ENCODE measurements at regions not wholly inside any gene's neighbourhood (a gene's known extent, or its start where the extent isn't known, plus 50 kb on each side); places are given as distances from the start of the nearest gene placed in this dataset. TPM values are rescaled to one million over a fixed set of nuclear protein-coding genes. Genes with fewer than 3 reads are reported as not detected.
"Not testable (repeated sequence)": the region's sequence is repeated elsewhere in the genome, so short reads cannot be mapped to it uniquely, and the experiment has no call there.

DNA sequence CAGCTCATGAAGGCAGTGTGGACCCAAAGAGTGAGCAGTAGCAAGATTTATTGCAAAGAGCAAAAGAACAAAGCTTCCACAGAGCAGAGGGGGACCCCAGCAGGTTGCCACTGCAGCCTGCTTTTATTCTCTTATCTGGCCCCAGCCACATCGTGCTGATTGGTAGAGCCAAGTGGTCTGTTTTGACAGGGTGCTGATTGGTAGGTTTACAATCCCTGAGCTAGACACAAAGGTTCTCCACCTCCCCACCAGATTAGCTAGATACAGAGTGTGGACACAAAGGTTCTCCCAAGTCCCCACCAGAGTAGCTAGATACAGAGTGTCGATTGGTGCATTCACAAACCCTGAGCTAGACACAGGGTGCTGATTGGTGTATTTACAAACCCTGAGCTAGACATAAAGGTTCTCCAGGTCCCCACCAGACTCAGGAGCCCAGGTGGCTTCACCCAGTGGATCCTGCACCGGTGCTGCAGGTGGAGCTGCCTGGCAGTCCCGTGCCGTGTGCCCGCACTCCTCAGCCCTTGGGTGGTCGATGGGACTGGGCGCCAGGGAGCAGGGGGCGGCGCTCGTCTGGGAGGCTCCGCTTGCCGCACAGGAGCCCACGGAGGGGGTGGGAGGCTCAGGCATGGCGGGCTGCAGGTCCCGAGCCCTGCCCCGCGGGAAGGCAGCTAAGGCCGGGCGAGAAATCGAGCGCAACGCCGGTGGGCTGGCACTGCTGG is 80.9 kb upstream of the BCHE start:
- not testable (repeated sequence) for H3K9me3 ChIP-seq (ENCODE audit: control insufficient read depth, insufficient read depth, low read length); H3K27me3 ChIP-seq (ENCODE audit: control insufficient read depth, insufficient read depth, low read length); H3K36me3 ChIP-seq (ENCODE audit: control insufficient read depth, insufficient read depth, low read length); H3K4me1 ChIP-seq (ENCODE audit: control insufficient read depth, insufficient read depth, low read length); H3K4me3 ChIP-seq (ENCODE audit: low read depth, low read length); H3K27ac ChIP-seq (ENCODE audit: low read depth, low read length); DNase-seq (ENCODE audit: low read depth in 4 of 6, low spot score in 6 of 6)
- over 99% methylated on average over 21 of the region's 24 CpGs for WGBS (ENCODE audit: insufficient coverage)

DNA sequence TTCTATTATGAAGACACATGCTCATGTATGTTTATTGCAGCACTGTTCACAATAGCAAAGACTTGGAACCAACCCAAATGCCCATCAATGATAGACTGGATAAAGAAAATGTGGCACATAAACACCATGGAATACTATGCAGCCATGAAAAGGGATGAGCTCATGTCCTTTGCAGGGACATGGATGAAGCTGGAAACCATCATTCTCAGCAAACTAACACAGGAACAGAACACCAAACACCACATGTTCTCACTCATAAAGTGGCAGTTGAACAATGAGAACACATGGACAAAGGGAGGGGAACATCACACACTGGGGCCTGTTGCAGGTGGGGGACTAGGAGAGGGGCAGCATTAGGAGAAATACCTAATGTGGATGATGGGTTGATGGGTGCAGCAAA is 77.9 kb upstream of the BCHE start:
- DNase-seq (ENCODE audit: low read depth in 4 of 6, low spot score in 6 of 6); H3K36me3 ChIP-seq (ENCODE audit: control insufficient read depth, insufficient read depth, low read length); H3K27ac ChIP-seq (ENCODE audit: low read depth, low read length); H3K27me3 ChIP-seq (ENCODE audit: control insufficient read depth, insufficient read depth, low read length); H3K9me3 ChIP-seq (ENCODE audit: control insufficient read depth, insufficient read depth, low read length); H3K4me1 ChIP-seq (ENCODE audit: control insufficient read depth, insufficient read depth, low read length); H3K4me3 ChIP-seq (ENCODE audit: low read depth, low read length): not testable (repeated sequence)

DNA sequence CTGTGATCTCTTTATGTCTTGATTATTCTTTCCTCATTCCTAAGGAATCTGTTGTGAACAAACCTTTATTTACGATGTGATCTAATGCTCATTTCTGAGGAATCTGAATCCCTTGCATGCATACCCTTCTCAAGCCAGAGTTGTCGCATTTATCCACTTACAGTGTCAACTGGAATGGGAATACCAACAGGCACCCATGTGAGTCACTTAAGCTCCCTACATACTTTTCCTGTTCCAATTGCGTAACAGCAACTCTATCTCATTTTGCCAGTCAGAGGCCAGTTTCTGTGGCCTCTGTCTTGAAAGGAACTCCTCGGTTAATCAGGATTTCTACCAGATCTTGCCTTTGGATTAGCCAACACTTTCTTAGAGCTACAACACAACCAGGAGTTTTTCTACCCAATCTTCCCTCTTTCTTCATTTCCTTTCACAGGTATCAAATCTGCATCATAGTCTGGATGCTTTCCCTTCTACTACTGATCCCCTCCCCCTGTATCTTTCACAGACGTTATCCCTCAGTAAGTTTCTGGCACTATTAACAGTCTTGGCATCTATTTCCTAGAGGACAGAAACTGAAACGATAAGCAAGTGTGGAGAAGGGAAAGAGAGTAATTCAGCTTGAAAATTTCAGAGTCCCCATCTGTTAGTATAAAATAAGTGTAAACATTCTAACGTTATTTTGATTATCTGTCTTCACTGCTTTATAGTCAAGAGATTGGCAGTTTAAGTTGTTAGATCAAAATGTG is 66.8 kb upstream of the BCHE start:
- Histone ChIP-seq H3K9me3 (ENCODE audit: control insufficient read depth, insufficient read depth, low read length) (peaks cover 1% of the 10 kb centered on the region), H3K27me3 (ENCODE audit: control insufficient read depth, insufficient read depth, low read length) (no peaks in the 10 kb centered on the region), H3K27ac (ENCODE audit: low read depth, low read length) (no peak overlapping the region), H3K4me1 (ENCODE audit: control insufficient read depth, insufficient read depth, low read length) (no peaks in the 10 kb centered on the region), H3K4me3 (ENCODE audit: low read depth, low read length) (no peak overlapping the region), H3K36me3 (ENCODE audit: control insufficient read depth, insufficient read depth, low read length) (no peaks in the 10 kb centered on the region)
- DNase-seq (ENCODE audit: low read depth in 4 of 6, low spot score in 6 of 6) = peak in 1 of 6 donors; percentile 82
- 98% methylated on average over 4 of the region's 7 CpGs for WGBS (ENCODE audit: insufficient coverage)

DNA sequence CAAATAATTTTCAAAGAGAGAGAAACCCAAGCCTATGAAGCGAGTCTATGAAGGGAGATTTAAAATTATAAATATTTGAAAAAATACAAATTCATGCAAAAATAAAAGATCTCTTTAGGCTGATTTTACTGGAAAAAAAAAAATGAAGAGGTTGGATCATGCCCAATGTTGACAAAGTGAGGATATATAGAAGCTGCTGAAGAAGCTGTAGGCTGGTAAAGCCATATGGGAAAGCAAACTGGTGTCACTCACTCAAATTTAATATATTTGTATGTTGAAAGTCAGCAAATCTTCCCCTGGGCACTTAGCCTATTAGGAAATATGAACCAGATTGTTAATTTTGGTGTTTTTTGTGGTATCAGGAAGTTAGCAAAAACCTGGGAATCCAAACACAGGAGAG is 61.8 kb upstream of the BCHE start:
- no peak overlapping the region for H3K4me3 ChIP-seq (ENCODE audit: low read depth, low read length)
- peaks cover 1% of the 10 kb centered on the region for H3K9me3 ChIP-seq (ENCODE audit: control insufficient read depth, insufficient read depth, low read length)
- WGBS (ENCODE audit: insufficient coverage) = no CpG with 5 or more reads among the region's 1 CpG
- peak in 1 of 6 donors; percentile 82 for DNase-seq (ENCODE audit: low read depth in 4 of 6, low spot score in 6 of 6)
- no peak overlapping the region for H3K27ac ChIP-seq (ENCODE audit: low read depth, low read length)
- H3K36me3 ChIP-seq (ENCODE audit: control insufficient read depth, insufficient read depth, low read length) = no peaks in the 10 kb centered on the region
- H3K4me1 ChIP-seq (ENCODE audit: control insufficient read depth, insufficient read depth, low read length) = no peaks in the 10 kb centered on the region
- no peaks in the 10 kb centered on the region for H3K27me3 ChIP-seq (ENCODE audit: control insufficient read depth, insufficient read depth, low read length)

DNA sequence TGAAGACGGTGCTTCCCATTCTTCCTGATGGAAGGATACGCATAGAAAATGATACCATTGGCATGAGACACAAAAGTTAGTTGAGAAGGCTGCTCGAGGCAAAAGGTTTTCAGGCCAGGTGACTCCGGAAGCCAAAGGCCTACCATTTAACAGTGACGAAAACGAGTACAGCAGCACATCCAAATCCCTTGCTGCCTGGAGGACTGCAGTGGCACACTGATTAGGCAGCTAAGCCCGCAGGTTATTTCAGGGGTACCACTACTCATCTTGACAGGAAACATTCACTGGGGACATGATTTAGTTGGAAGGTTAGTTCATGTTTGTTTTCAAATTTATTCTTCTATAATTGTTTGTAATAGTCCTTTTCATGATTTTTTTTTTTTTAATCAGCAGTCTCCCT is 59.9 kb upstream of the BCHE start:
- no peak overlapping the region for H3K4me3 ChIP-seq (ENCODE audit: low read depth, low read length)
- no peaks in the 10 kb centered on the region for H3K36me3 ChIP-seq (ENCODE audit: control insufficient read depth, insufficient read depth, low read length)
- WGBS (ENCODE audit: insufficient coverage) = 85% methylated on average over 5 of the region's 7 CpGs
- no peaks in the 10 kb centered on the region for H3K27me3 ChIP-seq (ENCODE audit: control insufficient read depth, insufficient read depth, low read length)
- no peaks in the 10 kb centered on the region for H3K4me1 ChIP-seq (ENCODE audit: control insufficient read depth, insufficient read depth, low read length)
- no peaks in the 10 kb centered on the region for H3K9me3 ChIP-seq (ENCODE audit: control insufficient read depth, insufficient read depth, low read length)
- no peak for DNase-seq (ENCODE audit: low read depth in 4 of 6, low spot score in 6 of 6)
- no peak overlapping the region for H3K27ac ChIP-seq (ENCODE audit: low read depth, low read length)

DNA sequence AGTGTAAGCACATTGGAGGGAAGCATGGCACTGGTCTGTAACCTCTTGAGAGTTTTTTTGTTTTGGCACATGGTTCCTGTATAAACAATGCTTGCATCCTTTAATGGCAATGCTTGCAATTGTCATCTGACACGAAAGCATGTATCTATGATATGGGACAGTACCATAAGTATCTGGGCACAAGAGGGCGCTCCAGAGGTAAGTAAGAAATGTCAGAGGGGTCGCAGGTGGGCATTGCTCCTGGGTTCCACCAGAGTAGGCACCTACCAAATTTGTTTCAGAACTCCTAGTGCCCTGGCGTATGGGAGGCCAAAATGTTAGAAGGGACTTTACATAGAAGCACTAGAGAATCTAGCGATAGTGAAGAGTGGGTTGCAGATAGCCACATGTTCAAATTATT is 58.7 kb upstream of the BCHE start:
- Histone ChIP-seq H3K4me3 (ENCODE audit: low read depth, low read length) (no peak overlapping the region), H3K27me3 (ENCODE audit: control insufficient read depth, insufficient read depth, low read length) (no peaks in the 10 kb centered on the region), H3K27ac (ENCODE audit: low read depth, low read length) (no peak overlapping the region), H3K4me1 (ENCODE audit: control insufficient read depth, insufficient read depth, low read length) (no peaks in the 10 kb centered on the region), H3K9me3 (ENCODE audit: control insufficient read depth, insufficient read depth, low read length) (no peaks in the 10 kb centered on the region), H3K36me3 (ENCODE audit: control insufficient read depth, insufficient read depth, low read length) (no peaks in the 10 kb centered on the region)
- WGBS (ENCODE audit: insufficient coverage) = 41% methylated on average over 4 of the region's 5 CpGs
- DNase-seq (ENCODE audit: low read depth in 4 of 6, low spot score in 6 of 6) = no peak

DNA sequence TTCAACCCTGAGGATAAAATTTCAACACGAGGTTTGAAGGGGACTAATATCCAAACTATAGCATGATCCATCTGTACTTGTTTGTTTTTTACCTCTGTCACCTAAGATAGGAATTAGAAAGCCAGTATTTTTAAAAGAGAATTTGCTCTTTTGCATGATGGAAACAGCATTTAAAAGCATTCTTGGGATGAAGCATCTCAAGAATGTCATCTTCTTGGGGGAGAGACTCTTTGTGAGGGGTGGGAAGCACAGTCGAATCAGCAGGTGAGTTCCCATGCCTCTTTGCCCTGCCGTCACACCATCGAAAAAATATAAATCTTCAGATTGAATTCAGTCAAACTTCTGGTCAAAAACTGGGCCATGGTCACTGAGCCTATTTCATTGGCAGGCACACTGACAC is 55.3 kb upstream of the BCHE start:
- no peaks in the 10 kb centered on the region for H3K9me3 ChIP-seq (ENCODE audit: control insufficient read depth, insufficient read depth, low read length)
- no peak overlapping the region for H3K4me3 ChIP-seq (ENCODE audit: low read depth, low read length)
- H3K27ac ChIP-seq (ENCODE audit: low read depth, low read length) = no peak overlapping the region
- no peak for DNase-seq (ENCODE audit: low read depth in 4 of 6, low spot score in 6 of 6)
- no peaks in the 10 kb centered on the region for H3K36me3 ChIP-seq (ENCODE audit: control insufficient read depth, insufficient read depth, low read length)
- WGBS (ENCODE audit: insufficient coverage) = 89% methylated on average over 3 of the region's 4 CpGs
- no peaks in the 10 kb centered on the region for H3K4me1 ChIP-seq (ENCODE audit: control insufficient read depth, insufficient read depth, low read length)
- no peaks in the 10 kb centered on the region for H3K27me3 ChIP-seq (ENCODE audit: control insufficient read depth, insufficient read depth, low read length)

Small RNA genes in the stretch of these regions (small RNA-seq; reads per million reads assigned to genes)
- gene AC069439.1 (ENCODE audit: low replicate concordance) = not detected
- not detected for gene AC072046.1 (ENCODE audit: low replicate concordance)
- gene AC072046.2 (ENCODE audit: low replicate concordance) = not detected
- gene MTND4LP10 (ENCODE audit: low replicate concordance) = not detected
- gene RN7SKP298 (ENCODE audit: low replicate concordance) = not detected
